HFFc6 (cell line): ENCODE measurements at regions not wholly inside any gene's neighbourhood (a gene's known extent, or its start where the extent isn't known, plus 50 kb on each side); places are given as distances from the start of the nearest gene placed in this dataset.

ENCODE experiments used
- DNase-seq: peaks from one replicate; pipeline ENCODE4 v3.0.0-alpha.2; 2018
- H3K27ac Mint-ChIP-seq: 2 replicates; pipeline ENCODE4 v1.8.0; 2020; ENCODE audit warnings: mild to moderate bottlenecking, mixed read lengths
- H3K27me3 Mint-ChIP-seq: 2 replicates; pipeline ENCODE4 v1.8.0; 2021; ENCODE audit warnings: mild to moderate bottlenecking, moderate library complexity, mixed read lengths; ENCODE audit not compliant: insufficient read depth
- H3K36me3 Mint-ChIP-seq: 2 replicates; pipeline ENCODE4 v1.8.0; 2021; ENCODE audit warnings: low read depth, mixed read lengths
- H3K4me1 Mint-ChIP-seq: 2 replicates; pipeline ENCODE4 v1.8.0; 2020; ENCODE audit warnings: low read depth, mixed read lengths
- H3K4me3 Mint-ChIP-seq: 2 replicates; pipeline ENCODE4 v1.8.0; 2020; ENCODE audit warnings: mild to moderate bottlenecking, moderate library complexity, mixed read lengths
- H3K9me3 Mint-ChIP-seq: 2 replicates; pipeline ENCODE4 v1.8.0; 2020; ENCODE audit warnings: mild to moderate bottlenecking, mixed read lengths
- CTCF ChIP-seq: fragments of 200-600 bp; sonication (generic); IDR thresholded peaks from 2 replicates; pipeline ENCODE4 v1.5.0; 2021; ENCODE audit warnings: antibody characterized with exemption, mild to moderate bottlenecking

GRCh38 chr18:55083461-55083860 lies 124.2 kb upstream of the CCDC68 start:
- Mint-ChIP-seq H3K9me3 (no peaks in the 10 kb centered on the region), H3K4me1 (peaks cover 4% of the 10 kb centered on the region; the same call in 1 of the 2 replicates), H3K27me3 (peaks cover 9% of the 10 kb centered on the region), H3K36me3 (no peaks in the 10 kb centered on the region), H3K4me3 (no peak overlapping the region), H3K27ac (no peak overlapping the region)
- no peak for TF ChIP-seq CTCF
- DNase-seq, result peak; percentile 17

GRCh38 chr18:55079481-55080355 lies 120.5 kb upstream of the CCDC68 start:
- no peak for DNase-seq
- Mint-ChIP-seq H3K4me3 (no peak overlapping the region), H3K9me3 (no peaks in the 10 kb centered on the region), H3K36me3 (no peaks in the 10 kb centered on the region), H3K27ac (no peak overlapping the region), H3K27me3 (peaks cover 9% of the 10 kb centered on the region), H3K4me1 (peaks cover 4% of the 10 kb centered on the region; the same call in 1 of the 2 replicates)
- TF ChIP-seq CTCF, result no peak

GRCh38 chr18:55079067-55079466 lies 119.8 kb upstream of the CCDC68 start:
- Mint-ChIP-seq H3K36me3 (no peaks in the 10 kb centered on the region), H3K4me3 (no peak overlapping the region), H3K9me3 (no peaks in the 10 kb centered on the region), H3K4me1 (peaks cover 4% of the 10 kb centered on the region; the same call in 1 of the 2 replicates), H3K27me3 (peaks cover 9% of the 10 kb centered on the region), H3K27ac (no peak overlapping the region)
- DNase-seq, result no peak
- no peak for TF ChIP-seq CTCF

- no peak for DNase-seq
- TF ChIP-seq CTCF, result no peak
- H3K9me3 Mint-ChIP-seq, result no peaks in the 10 kb centered on the region
- H3K4me3 Mint-ChIP-seq, result no peak overlapping the region
- H3K4me1 Mint-ChIP-seq, result peaks cover under 1% of the 10 kb centered on the region; the same call in 1 of the 2 replicates
- H3K36me3 Mint-ChIP-seq, result no peaks in the 10 kb centered on the region
- no peak overlapping the region for H3K27ac Mint-ChIP-seq
- H3K27me3 Mint-ChIP-seq, result peaks cover 6% of the 10 kb centered on the region
Measured at GRCh38 chr18:55078303-55078932, 119.2 kb upstream of the CCDC68 start.

GRCh38 chr18:55076643-55077218 lies 117.5 kb upstream of the CCDC68 start:
- Mint-ChIP-seq H3K9me3 (no peaks in the 10 kb centered on the region), H3K36me3 (no peaks in the 10 kb centered on the region), H3K27ac (no peak overlapping the region), H3K4me1 (no peaks in the 10 kb centered on the region), H3K4me3 (no peak overlapping the region), H3K27me3 (peaks cover 7% of the 10 kb centered on the region)
- no peak for TF ChIP-seq CTCF
- no peak for DNase-seq
